ENCODE measurements at regions not wholly inside any gene's neighbourhood (a gene's known extent, or its start where the extent isn't known, plus 50 kb on each side); places are given as distances from the start of the nearest gene placed in this dataset.

- TF ChIP-seq POLR2A (IDR thresholded peaks at IDR 0.05) (no peak), CTCF (IDR thresholded peaks at IDR 0.05) (no peak)
These were observed 190.2 kb downstream of the IRX5 start for GRCh38 chr16:55120826-55121225.
